ENCODE measurements at regions not wholly inside any gene's neighbourhood (a gene's known extent, or its start where the extent isn't known, plus 50 kb on each side); places are given as distances from the start of the nearest gene placed in this dataset.

GRCh38 chr16:52863000-52863399, 189.7 kb downstream of the CHD9NB start:
- Histone ChIP-seq H3K4me3 (no peak overlapping the region), H3K9ac (ENCODE audit: insufficient read length) (no peak overlapping the region), H3K9me3 (ENCODE audit: low read depth, low read length) (no peaks in the 10 kb centered on the region), H3K36me3 (ENCODE audit: insufficient read depth, low read length) (no peaks in the 10 kb centered on the region), H3K27ac (no peak overlapping the region)
- TF ChIP-seq FOXP2 (optimal IDR thresholded peaks at IDR 0.05; ENCODE audit: control extremely low read depth, extremely low read length, insufficient read depth) (no peak), EZH2 (IDR thresholded peaks at IDR 0.05) (no peak), POLR2AphosphoS5 (IDR thresholded peaks at IDR 0.05; ENCODE audit: borderline replicate concordance, low read depth, low read length) (no peak)
- no peak for DNase-seq (ENCODE audit: low read depth, low spot score)

DNA sequence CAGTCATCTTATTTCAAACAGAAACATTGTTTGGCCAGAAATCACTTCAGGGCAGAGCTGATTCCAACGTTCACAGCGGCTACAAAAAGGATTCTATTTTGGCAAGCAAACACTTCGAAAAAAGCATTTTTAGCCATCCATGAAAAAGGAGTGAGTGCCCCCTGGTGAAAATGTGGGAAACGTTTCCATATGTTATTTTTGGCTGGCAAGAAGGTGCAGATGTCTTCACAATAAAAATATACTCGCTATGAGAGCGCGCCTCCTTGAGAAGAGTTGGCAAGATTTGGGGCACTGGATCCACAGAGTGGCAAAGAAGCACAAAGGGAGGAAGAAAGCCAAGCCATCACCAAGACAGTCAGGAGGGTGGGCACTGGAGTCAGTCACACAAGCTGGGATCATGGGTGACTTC, 191.1 kb downstream of the CHD9NB start:
- no peaks in the 10 kb centered on the region for H3K9me3 ChIP-seq (ENCODE audit: low read depth, low read length)
- no peak for DNase-seq (ENCODE audit: low read depth, low spot score)
- TF ChIP-seq POLR2AphosphoS5 (IDR thresholded peaks at IDR 0.05; ENCODE audit: borderline replicate concordance, low read depth, low read length): no peak
- TF ChIP-seq FOXP2 (optimal IDR thresholded peaks at IDR 0.05; ENCODE audit: control extremely low read depth, extremely low read length, insufficient read depth): no peak
- TF ChIP-seq EZH2 (IDR thresholded peaks at IDR 0.05): no peak

GRCh38 chr16:52855463-52855862, 197.2 kb downstream of the CHD9NB start:
- no peak for DNase-seq (ENCODE audit: low read depth, low spot score)
- Histone ChIP-seq H3K9me3 (ENCODE audit: low read depth, low read length) (no peaks in the 10 kb centered on the region), H3K4me3 (no peak overlapping the region), H3K36me3 (ENCODE audit: insufficient read depth, low read length) (no peaks in the 10 kb centered on the region), H3K9ac (ENCODE audit: insufficient read length) (no peak overlapping the region), H3K27ac (no peak overlapping the region)
- TF ChIP-seq EZH2 (IDR thresholded peaks at IDR 0.05) (no peak), POLR2AphosphoS5 (IDR thresholded peaks at IDR 0.05; ENCODE audit: borderline replicate concordance, low read depth, low read length) (no peak), FOXP2 (optimal IDR thresholded peaks at IDR 0.05; ENCODE audit: control extremely low read depth, extremely low read length, insufficient read depth) (no peak)

More for the DNA sequence above, 191.1 kb downstream of the CHD9NB start:
- Histone ChIP-seq H3K4me3 (no peak overlapping the region), H3K36me3 (ENCODE audit: insufficient read depth, low read length) (no peaks in the 10 kb centered on the region), H3K27ac (no peak overlapping the region), H3K9ac (ENCODE audit: insufficient read length) (no peak overlapping the region)

DNA sequence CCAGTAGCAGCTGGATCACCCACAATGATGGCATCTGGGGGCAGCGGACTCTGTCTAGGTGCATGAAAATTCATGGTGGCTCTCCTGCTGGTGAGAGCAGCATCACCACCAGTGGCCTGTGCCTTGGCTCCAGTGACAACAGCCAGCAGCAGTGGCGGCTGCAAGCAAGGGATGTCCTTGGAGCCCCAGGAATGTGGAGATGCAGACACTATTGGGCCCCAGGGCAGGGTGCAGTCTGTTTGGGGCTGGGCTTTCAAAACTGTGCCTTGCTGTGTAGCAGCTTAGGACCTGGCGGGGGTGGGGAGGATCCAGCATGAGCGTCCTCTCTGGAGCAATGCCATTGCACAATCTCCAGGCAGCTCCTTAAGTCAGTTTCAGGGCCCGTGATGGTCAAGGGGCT, 199.7 kb downstream of the CHD9NB start:
- H3K9me3 ChIP-seq (ENCODE audit: low read depth, low read length): no peaks in the 10 kb centered on the region
- no peak overlapping the region for H3K27ac ChIP-seq
- H3K36me3 ChIP-seq (ENCODE audit: insufficient read depth, low read length): no peaks in the 10 kb centered on the region
- TF ChIP-seq POLR2AphosphoS5 (IDR thresholded peaks at IDR 0.05; ENCODE audit: borderline replicate concordance, low read depth, low read length) (no peak), EZH2 (IDR thresholded peaks at IDR 0.05) (no peak), FOXP2 (optimal IDR thresholded peaks at IDR 0.05; ENCODE audit: control extremely low read depth, extremely low read length, insufficient read depth) (no peak)
- no peak for DNase-seq (ENCODE audit: low read depth, low spot score)
- no peak overlapping the region for H3K9ac ChIP-seq (ENCODE audit: insufficient read length)
- no peak overlapping the region for H3K4me3 ChIP-seq

GRCh38 chr16:52851211-52851740, 201.4 kb downstream of the CHD9NB start:
- DNase-seq (ENCODE audit: low read depth, low spot score): no peak
- H3K36me3 ChIP-seq (ENCODE audit: insufficient read depth, low read length): no peaks in the 10 kb centered on the region
- H3K9ac ChIP-seq (ENCODE audit: insufficient read length): no peak overlapping the region
- TF ChIP-seq EZH2 (IDR thresholded peaks at IDR 0.05) (no peak), POLR2AphosphoS5 (IDR thresholded peaks at IDR 0.05; ENCODE audit: borderline replicate concordance, low read depth, low read length) (no peak), FOXP2 (optimal IDR thresholded peaks at IDR 0.05; ENCODE audit: control extremely low read depth, extremely low read length, insufficient read depth) (no peak)
- no peak overlapping the region for H3K4me3 ChIP-seq
- no peaks in the 10 kb centered on the region for H3K9me3 ChIP-seq (ENCODE audit: low read depth, low read length)
- no peak overlapping the region for H3K27ac ChIP-seq

DNA sequence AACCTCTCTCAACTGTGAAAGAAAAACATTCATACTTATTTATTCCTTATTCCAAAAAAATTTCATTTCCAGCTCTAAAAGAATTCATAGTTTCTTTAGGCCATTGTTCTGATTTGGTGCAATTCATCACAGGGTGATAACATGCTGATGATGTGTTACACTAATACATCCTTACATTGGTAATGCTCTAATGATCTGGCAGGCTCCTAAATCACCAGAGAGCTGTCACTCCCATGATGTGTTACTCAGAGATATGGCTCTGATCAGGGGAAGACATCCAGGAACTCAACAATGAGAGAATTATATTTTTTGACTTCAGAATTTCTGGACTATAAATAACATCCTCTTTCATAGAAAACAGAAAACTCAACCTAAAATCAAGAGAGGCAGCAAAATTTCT, 209.3 kb downstream of the CHD9NB start:
- Histone ChIP-seq H3K27ac (no peak overlapping the region), H3K9ac (ENCODE audit: insufficient read length) (no peak overlapping the region), H3K9me3 (ENCODE audit: low read depth, low read length) (no peaks in the 10 kb centered on the region), H3K36me3 (ENCODE audit: insufficient read depth, low read length) (no peaks in the 10 kb centered on the region), H3K4me3 (no peak overlapping the region)
- DNase-seq (ENCODE audit: low read depth, low spot score): no peak
- TF ChIP-seq EZH2 (IDR thresholded peaks at IDR 0.05) (no peak), POLR2AphosphoS5 (IDR thresholded peaks at IDR 0.05; ENCODE audit: borderline replicate concordance, low read depth, low read length) (no peak), FOXP2 (optimal IDR thresholded peaks at IDR 0.05; ENCODE audit: control extremely low read depth, extremely low read length, insufficient read depth) (no peak)

DNA sequence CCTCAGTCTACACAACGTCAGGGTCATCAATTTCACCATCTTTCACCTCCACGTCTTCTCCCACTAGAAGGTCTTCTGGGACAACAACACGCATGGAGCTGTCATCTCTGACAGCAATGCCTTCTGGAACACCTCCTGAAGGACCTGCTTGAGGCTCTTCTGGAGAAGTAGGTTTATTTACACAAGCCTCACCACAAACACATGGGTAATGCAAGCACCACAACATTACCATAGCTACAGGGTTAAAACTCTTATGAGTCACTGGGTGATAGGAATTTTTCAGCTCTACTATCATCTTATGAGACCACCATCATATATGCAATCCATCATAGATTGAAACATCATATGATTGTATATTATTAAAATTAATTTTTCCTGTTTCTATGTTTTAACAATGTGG, 215.4 kb downstream of the CHD9NB start:
- Histone ChIP-seq H3K4me3 (no peak overlapping the region), H3K9me3 (ENCODE audit: low read depth, low read length) (no peaks in the 10 kb centered on the region), H3K27ac (no peak overlapping the region), H3K36me3 (ENCODE audit: insufficient read depth, low read length) (no peaks in the 10 kb centered on the region), H3K9ac (ENCODE audit: insufficient read length) (no peak overlapping the region)
- DNase-seq (ENCODE audit: low read depth, low spot score): no peak
- no peak for TF ChIP-seq POLR2AphosphoS5 (IDR thresholded peaks at IDR 0.05; ENCODE audit: borderline replicate concordance, low read depth, low read length)
- TF ChIP-seq EZH2 (IDR thresholded peaks at IDR 0.05): no peak
- TF ChIP-seq FOXP2 (optimal IDR thresholded peaks at IDR 0.05; ENCODE audit: control extremely low read depth, extremely low read length, insufficient read depth): no peak

GRCh38 chr16:52834736-52835465, 217.8 kb downstream of the CHD9NB start:
- Histone ChIP-seq H3K36me3 (ENCODE audit: insufficient read depth, low read length) (no peaks in the 10 kb centered on the region), H3K27ac (no peak overlapping the region), H3K4me3 (no peak overlapping the region), H3K9ac (ENCODE audit: insufficient read length) (no peak overlapping the region), H3K9me3 (ENCODE audit: low read depth, low read length) (no peaks in the 10 kb centered on the region)
- DNase-seq (ENCODE audit: low read depth, low spot score): no peak
- TF ChIP-seq EZH2 (IDR thresholded peaks at IDR 0.05): no peak

DNA sequence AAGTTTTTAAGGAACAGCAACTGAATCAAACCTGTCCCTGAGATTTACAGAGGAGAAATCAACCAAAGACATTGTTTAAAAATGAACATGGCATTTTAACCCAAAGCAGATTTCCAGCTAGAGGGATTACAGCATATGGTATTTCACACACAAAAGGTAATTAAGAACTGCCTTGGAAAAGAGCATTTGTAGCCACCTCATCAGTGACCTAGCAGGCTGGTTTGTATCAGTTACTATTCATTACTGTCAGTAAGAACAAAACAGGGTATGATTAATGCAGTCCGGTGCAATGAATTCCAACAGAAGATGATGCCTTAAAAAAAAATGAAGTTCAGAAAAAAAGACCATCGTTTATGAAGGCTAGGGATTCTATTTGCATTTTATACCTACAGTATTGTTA, 219.9 kb downstream of the CHD9NB start:
- TF ChIP-seq POLR2AphosphoS5 (IDR thresholded peaks at IDR 0.05; ENCODE audit: borderline replicate concordance, low read depth, low read length) (no peak), FOXP2 (optimal IDR thresholded peaks at IDR 0.05; ENCODE audit: control extremely low read depth, extremely low read length, insufficient read depth) (no peak), EZH2 (IDR thresholded peaks at IDR 0.05) (no peak)
- no peak for DNase-seq (ENCODE audit: low read depth, low spot score)
- H3K9ac ChIP-seq (ENCODE audit: insufficient read length): no peak overlapping the region
- no peaks in the 10 kb centered on the region for H3K36me3 ChIP-seq (ENCODE audit: insufficient read depth, low read length)
- no peak overlapping the region for H3K27ac ChIP-seq
- H3K4me3 ChIP-seq: no peak overlapping the region
- H3K9me3 ChIP-seq (ENCODE audit: low read depth, low read length): no peaks in the 10 kb centered on the region
